Peyer's patch (tissue), 4 donors: ENCODE measurements at regions not wholly inside any gene's neighbourhood (a gene's known extent, or its start where the extent isn't known, plus 50 kb on each side); places are given as distances from the start of the nearest gene placed in this dataset.

ENCODE experiments used
- CTCF ChIP-seq, 6 experiments: fragments of 450-650 bp in 4 of 6; fragments of 200-600 bp in 2 of 6; sonication (generic) in 1 of 6; IDR thresholded peaks; one replicate each; pipeline ENCODE4 v1.5.1; 2017 to 2019; ENCODE audit warnings: antibody characterized with exemption in 6 of 6, mild to moderate bottlenecking in 3 of 6, moderate library complexity in 1 of 6
- POLR2A ChIP-seq, 2 donors: fragments of 450-650 bp; IDR thresholded peaks; one replicate each; pipeline ENCODE4 v1.5.1; 2017; ENCODE audit warnings: antibody characterized with exemption in 2 of 2, mild to moderate bottlenecking in 2 of 2, moderate library complexity in 2 of 2

GRCh38 chr7:85620936-85621685 is 434.3 kb upstream of the SEMA3D start:
- TF ChIP-seq CTCF (IDR thresholded peaks at IDR 0.05): no peak
- TF ChIP-seq POLR2A (IDR thresholded peaks at IDR 0.05): no peak
